ENCODE measurements at regions not wholly inside any gene's neighbourhood (a gene's known extent, or its start where the extent isn't known, plus 50 kb on each side); places are given as distances from the start of the nearest gene placed in this dataset.

DNA sequence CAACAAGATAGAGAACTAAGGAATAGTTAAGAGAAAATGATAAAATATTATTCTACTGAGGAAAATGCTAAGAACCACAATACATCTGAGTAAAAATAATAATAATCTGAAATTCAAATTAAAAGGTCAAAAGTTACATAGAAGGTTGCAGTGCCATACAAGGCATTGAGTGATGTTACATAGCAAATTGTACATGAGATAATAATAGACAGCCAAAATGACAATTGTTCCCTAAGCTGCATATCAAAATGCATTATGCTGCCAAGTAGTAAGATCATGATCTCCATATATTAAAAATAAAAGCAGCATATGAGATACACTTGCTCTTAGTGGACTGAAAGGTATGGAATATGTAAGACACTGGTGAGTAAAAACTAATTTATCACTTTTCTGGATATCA lies 547.7 kb downstream of the KCNT2 start:
- intact Hi-C loops (cut with DNase I) = no loop called here
- Histone ChIP-seq H3K9me3 (no peaks in the 10 kb centered on the region), H3K36me3 (no peaks in the 10 kb centered on the region), H3K27ac (no peak overlapping the region), H3K4me1 (no peaks in the 10 kb centered on the region), H3K4me3 (no peak overlapping the region), H3K27me3 (no peaks in the 10 kb centered on the region)
- no peak for ATAC-seq
- DNase-seq = no peak
- TF ChIP-seq, protein P1, sequence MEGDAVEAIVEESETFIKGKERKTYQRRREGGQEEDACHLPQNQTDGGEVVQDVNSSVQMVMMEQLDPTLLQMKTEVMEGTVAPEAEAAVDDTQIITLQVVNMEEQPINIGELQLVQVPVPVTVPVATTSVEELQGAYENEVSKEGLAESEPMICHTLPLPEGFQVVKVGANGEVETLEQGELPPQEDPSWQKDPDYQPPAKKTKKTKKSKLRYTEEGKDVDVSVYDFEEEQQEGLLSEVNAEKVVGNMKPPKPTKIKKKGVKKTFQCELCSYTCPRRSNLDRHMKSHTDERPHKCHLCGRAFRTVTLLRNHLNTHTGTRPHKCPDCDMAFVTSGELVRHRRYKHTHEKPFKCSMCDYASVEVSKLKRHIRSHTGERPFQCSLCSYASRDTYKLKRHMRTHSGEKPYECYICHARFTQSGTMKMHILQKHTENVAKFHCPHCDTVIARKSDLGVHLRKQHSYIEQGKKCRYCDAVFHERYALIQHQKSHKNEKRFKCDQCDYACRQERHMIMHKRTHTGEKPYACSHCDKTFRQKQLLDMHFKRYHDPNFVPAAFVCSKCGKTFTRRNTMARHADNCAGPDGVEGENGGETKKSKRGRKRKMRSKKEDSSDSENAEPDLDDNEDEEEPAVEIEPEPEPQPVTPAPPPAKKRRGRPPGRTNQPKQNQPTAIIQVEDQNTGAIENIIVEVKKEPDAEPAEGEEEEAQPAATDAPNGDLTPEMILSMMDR (IDR thresholded peaks at IDR 0.05) = no peak

DNA sequence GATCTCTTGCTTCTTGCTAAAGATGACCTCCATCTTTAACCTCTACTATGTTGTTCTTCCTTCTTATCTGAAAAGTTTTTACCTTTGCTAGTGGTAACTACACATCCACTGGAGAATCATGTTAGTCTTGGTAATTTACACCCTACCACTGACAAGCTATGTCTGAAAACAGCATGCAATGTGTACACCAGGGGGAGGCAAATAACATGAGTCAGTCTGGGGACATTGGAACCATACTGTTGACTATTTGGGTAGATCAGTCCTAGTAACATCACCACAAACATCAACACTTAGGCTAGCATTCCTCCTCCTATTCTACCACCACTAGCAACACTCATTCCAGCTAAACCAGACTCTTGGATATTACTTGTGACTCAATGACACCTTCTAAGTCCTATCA lies 549.0 kb downstream of the KCNT2 start:
- Histone ChIP-seq H3K4me3 (no peak overlapping the region), H3K9me3 (no peaks in the 10 kb centered on the region), H3K27ac (no peak overlapping the region), H3K27me3 (no peaks in the 10 kb centered on the region), H3K36me3 (no peaks in the 10 kb centered on the region), H3K4me1 (no peaks in the 10 kb centered on the region)
- no peak for DNase-seq
- TF ChIP-seq, protein P1 (IDR thresholded peaks at IDR 0.05) = no peak
- intact Hi-C loops (cut with DNase I) = no loop called here
- no peak for ATAC-seq

DNA sequence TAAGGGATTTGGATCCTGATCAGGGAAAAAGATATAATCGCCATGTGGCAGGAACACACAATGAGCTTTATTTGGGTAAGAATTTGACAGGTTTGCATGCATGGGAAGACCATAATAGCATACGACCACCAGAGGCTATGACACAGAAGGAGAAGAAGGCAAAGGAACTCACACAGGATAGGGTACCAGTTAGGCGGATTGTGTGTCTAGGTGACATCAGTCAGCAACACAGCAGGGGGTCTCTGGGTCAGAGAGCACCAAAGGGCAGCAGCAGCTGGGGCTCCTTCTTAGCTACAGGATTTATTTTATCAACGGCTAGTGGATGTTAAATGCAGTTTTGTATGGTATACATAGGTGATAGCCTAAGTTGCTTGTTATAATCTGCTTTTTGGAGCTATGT lies 551.3 kb downstream of the KCNT2 start:
- H3K27ac ChIP-seq = no peak overlapping the region
- intact Hi-C loops (cut with DNase I) = no loop called here
- DNase-seq = no peak

DNA sequence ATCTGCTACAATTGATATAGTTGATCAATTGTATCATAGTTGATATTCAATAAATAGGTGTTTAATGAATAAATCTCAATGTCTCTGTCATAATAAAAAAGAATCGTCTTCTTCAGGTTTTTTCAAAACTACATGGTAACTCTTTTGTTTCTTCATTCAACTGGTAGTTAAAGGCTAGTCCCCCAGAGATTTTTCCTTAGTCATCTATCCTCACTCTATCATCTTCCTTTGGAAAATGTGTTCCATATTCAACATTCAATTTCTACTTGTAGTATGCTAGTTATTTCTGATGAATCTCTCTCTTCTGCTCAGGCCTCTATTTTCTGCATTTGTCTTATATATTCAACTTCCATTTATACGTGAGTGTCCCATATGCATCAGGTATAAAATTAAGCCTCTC lies 558.8 kb downstream of the KCNT2 start:
- Histone ChIP-seq H3K4me1 (no peaks in the 10 kb centered on the region), H3K36me3 (no peaks in the 10 kb centered on the region), H3K27ac (no peak overlapping the region), H3K9me3 (no peaks in the 10 kb centered on the region), H3K27me3 (no peaks in the 10 kb centered on the region), H3K4me3 (no peak overlapping the region)
- TF ChIP-seq, protein P1 (IDR thresholded peaks at IDR 0.05) = no peak
- no peak for ATAC-seq
- DNase-seq = no peak
- intact Hi-C loops (cut with DNase I) = no loop called here

More for the DNA sequence above, 551.3 kb downstream of the KCNT2 start:
- no peaks in the 10 kb centered on the region for H3K36me3 ChIP-seq
- H3K4me3 ChIP-seq = no peak overlapping the region
- no peaks in the 10 kb centered on the region for H3K9me3 ChIP-seq
- no peaks in the 10 kb centered on the region for H3K27me3 ChIP-seq
- TF ChIP-seq, protein P1 (IDR thresholded peaks at IDR 0.05) = no peak
- ATAC-seq = no peak
- no peaks in the 10 kb centered on the region for H3K4me1 ChIP-seq

DNA sequence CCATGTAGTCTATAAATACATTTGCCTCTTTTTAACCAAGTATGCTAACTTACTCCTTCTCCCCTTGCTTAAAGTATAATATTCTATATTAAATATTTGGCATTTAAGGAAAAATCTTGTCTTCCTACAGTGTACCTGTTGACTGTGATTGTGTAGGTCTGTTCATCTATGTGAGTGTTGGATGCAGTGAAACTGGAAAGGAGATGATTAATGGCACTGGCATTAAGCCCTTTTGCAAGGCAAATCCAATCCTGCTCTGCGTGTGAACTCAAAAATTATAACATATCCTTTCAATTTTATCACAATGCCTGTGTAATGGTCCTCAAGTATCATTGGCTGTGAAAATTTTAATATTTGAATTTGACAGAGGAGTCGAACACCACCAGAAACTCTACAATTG lies 565.0 kb downstream of the KCNT2 start:
- TF ChIP-seq, protein P1 (IDR thresholded peaks at IDR 0.05) = no peak
- Histone ChIP-seq H3K4me3 (no peak overlapping the region), H3K4me1 (no peaks in the 10 kb centered on the region), H3K36me3 (no peaks in the 10 kb centered on the region), H3K9me3 (peaks cover 0 to 17% of the 10 kb centered on the region in 2 donors), H3K27ac (no peak overlapping the region), H3K27me3 (no peaks in the 10 kb centered on the region)
- no peak for ATAC-seq
- intact Hi-C loops (cut with DNase I) = no loop called here
- DNase-seq = no peak

All from left lung (tissue), 4 donors.